Vagina (tissue), 2 donors: ENCODE measurements at regions not wholly inside any gene's neighbourhood (a gene's known extent, or its start where the extent isn't known, plus 50 kb on each side); places are given as distances from the start of the nearest gene placed in this dataset.

ENCODE experiments used
- CTCF ChIP-seq, 3 experiments: fragments of 450-650 bp in 2 of 3; fragments of 200-600 bp in 1 of 3; sonication (generic) in 1 of 3; IDR thresholded peaks; one replicate each; pipeline ENCODE4 v1.5.1; 2017 to 2019; ENCODE audit warnings: antibody characterized with exemption in 3 of 3, mild to moderate bottlenecking in 2 of 3, moderate library complexity in 2 of 3
- POLR2AphosphoS5 ChIP-seq, 2 donors: sonication (generic); formaldehyde crosslinking; IDR thresholded peaks; one replicate each; pipeline ENCODE4 v1.9.0; 2017; ENCODE audit warnings: antibody characterized with exemption in 2 of 2, mild to moderate bottlenecking in 2 of 2, low read depth in 1 of 2; ENCODE audit not compliant: insufficient read depth in 1 of 2

GRCh38 chr12:60209933-60210332 is 614.1 kb downstream of the SLC16A7 start:
- TF ChIP-seq CTCF (IDR thresholded peaks at IDR 0.05) = no peak
- no peak for TF ChIP-seq POLR2AphosphoS5 (IDR thresholded peaks at IDR 0.05; ENCODE audit: insufficient read depth in 1 of 2, low read depth in 1 of 2)
